Pancreas (tissue), 10 donors: ENCODE measurements at regions not wholly inside any gene's neighbourhood (a gene's known extent, or its start where the extent isn't known, plus 50 kb on each side); places are given as distances from the start of the nearest gene placed in this dataset.

Experiments used
- ATAC-seq, 4 donors: fragments of 200-7000 bp; cut with Tn5 transposase; one replicate each; pipeline versions ENCODE4 v1.8.0 to v1.9.1; 2020; ENCODE audit warnings: mild to moderate bottlenecking in 4 of 4, moderate library complexity in 4 of 4
- DNase-seq, 6 donors: peaks; one replicate each; pipeline ENCODE4 v3.0.0-alpha.2; 2020
- FAIRE-seq: peaks from 2 replicates; lab custom pipeline; 2012; peaks lifted over from hg19 to GRCh38; lab: Jason Lieb, UNC
- H3K27ac ChIP-seq, 4 donors: fragments of 200-600 bp; sonication (generic); 1 replicate in 3 of 4; 2 replicates in 1 of 4; pipeline versions ENCODE4 v1.5.0 to v1.8.0; 2020
- H3K27me3 ChIP-seq, 4 donors: fragments of 200-600 bp; one replicate each; pipeline ENCODE4 v1.8.0; 2021
- H3K36me3 ChIP-seq, 3 donors: fragments of 200-600 bp; sonication (generic) in 1 of 3; one replicate each; pipeline versions ENCODE4 v1.5.0 to v1.8.0; 2020 to 2021
- H3K4me1 ChIP-seq, 3 donors: fragments of 200-600 bp; one replicate each; pipeline ENCODE4 v1.8.0; 2021
- H3K4me3 ChIP-seq, 4 donors: fragments of 200-600 bp; sonication (generic) in 2 of 4; one replicate each; pipeline versions ENCODE4 v1.5.0 to v1.8.0; 2020 to 2021
- H3K9me3 ChIP-seq, 4 donors: fragments of 200-600 bp; one replicate each; pipeline ENCODE4 v1.8.0; 2021
- WGBS, 2 donors: extraction: QIAGEN DNeasy Blood & Tissue Kit; methylation state at CpG; one replicate each; pipeline ENCODE4 v1.1.7; 2013; 5-methylcytosine and 5-hydroxymethylcytosine counted together
- intact Hi-C, 3 donors: fragments of 100-400 bp; cut with DNase I; formaldehyde crosslinking; loops; one replicate each; pipeline versions ENCODE4 v1.11.1 to v1.14.2; 2022
- TF ChIP-seq, protein P1 (sequence below), 4 donors: fragments of 200-600 bp; sonication (generic) in 3 of 4; IDR thresholded peaks; one replicate each; pipeline versions ENCODE4 v1.5.0 to v1.8.0; 2021; ENCODE audit warnings: antibody characterized with exemption in 4 of 4
- donor health status: healthy with polysubstance abuse.
- donor health status: DM: no; HTN: no; CAD: no; lungs with moderate emphysema.
- donor health status: DM: no; HTN: no; CAD: no.
- donor health status: control.
- donor health status: control.
- donor health status: Bipolar disorder and iron deficiency.
- donor health status: DM: yes; HTN: yes; CAD: no.
- donor health status: DM: no; HTN: no; CAD: no.
- donor health status: DM: no; HTN: no; CAD: no.
- donor health status: DM: yes; HTN: yes; CAD: no.

DNA sequence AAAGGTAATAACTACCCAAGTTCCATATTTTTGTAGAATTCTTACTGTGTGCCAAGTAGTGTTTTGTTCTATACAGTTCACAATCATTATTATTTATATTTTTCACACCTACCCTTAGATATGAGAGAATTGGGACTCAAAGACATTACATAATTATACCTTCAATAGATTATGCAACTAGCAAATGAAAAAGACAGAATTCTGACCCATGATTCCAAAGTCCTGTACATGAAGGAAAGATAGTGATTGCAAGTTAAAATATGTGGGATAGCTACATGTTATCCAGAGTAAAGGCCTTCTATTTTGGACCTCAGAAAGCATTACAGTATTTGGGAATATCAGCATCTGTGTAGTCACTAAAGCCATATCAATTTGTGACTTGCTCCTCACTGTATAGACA, 581.0 kb downstream of the ELAVL2 start:
- Histone ChIP-seq H3K9me3 (no peaks in the 10 kb centered on the region), H3K27me3 (no peaks in the 10 kb centered on the region), H3K27ac (no peak overlapping the region), H3K4me1 (no peaks in the 10 kb centered on the region), H3K4me3 (no peak overlapping the region), H3K36me3 (no peaks in the 10 kb centered on the region)
- no peak for DNase-seq
- no peak for ATAC-seq
- TF ChIP-seq, protein P1, sequence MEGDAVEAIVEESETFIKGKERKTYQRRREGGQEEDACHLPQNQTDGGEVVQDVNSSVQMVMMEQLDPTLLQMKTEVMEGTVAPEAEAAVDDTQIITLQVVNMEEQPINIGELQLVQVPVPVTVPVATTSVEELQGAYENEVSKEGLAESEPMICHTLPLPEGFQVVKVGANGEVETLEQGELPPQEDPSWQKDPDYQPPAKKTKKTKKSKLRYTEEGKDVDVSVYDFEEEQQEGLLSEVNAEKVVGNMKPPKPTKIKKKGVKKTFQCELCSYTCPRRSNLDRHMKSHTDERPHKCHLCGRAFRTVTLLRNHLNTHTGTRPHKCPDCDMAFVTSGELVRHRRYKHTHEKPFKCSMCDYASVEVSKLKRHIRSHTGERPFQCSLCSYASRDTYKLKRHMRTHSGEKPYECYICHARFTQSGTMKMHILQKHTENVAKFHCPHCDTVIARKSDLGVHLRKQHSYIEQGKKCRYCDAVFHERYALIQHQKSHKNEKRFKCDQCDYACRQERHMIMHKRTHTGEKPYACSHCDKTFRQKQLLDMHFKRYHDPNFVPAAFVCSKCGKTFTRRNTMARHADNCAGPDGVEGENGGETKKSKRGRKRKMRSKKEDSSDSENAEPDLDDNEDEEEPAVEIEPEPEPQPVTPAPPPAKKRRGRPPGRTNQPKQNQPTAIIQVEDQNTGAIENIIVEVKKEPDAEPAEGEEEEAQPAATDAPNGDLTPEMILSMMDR (IDR thresholded peaks at IDR 0.05), result no peak
- intact Hi-C loops, result no loop called here
- no peak for FAIRE-seq

DNA sequence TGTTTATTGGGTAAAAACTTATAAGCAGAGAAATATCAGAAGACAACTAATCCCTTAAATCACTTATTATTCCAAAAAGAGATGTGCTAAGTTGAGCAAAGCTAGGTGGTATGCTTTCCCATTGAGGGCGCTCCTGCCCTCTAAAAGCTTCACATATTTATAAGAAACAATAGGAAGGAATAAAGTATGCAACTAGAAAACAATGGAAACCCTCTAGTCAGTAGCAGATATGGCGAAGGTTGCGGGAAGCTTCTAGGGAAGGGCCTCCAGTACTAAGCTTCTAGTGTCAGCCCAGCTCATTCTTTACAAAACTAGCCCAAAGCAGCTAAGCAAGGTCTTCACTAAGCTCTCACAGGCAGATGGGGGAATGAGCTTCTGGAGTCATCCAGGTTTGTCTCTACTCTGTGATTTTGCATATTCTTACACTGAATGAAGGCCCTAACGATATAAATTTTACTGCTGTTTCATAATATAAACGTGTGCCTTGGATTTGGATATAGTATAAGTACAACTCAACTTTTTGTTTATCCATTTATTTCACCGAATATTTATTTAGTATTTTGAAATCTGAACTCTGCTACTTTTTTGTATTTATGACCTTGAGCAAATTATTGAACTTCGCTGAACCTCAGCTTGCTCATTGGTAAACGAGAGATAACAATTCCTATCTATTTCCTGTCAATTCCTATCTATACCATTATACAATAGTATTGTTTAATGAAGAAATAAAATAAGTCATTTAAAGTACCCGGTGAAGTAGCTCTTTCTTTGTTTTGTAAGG, 571.4 kb downstream of the ELAVL2 start:
- H3K4me1 ChIP-seq, result no peaks in the 10 kb centered on the region
- H3K9me3 ChIP-seq, result no peaks in the 10 kb centered on the region
- ATAC-seq (no peak), DNase-seq (no peak), FAIRE-seq (no peak)
- no peak overlapping the region for H3K27ac ChIP-seq
- intact Hi-C loops, result loop anchor here in 1 of 3 donors (10.0 kb wide), 1 partner anchor 550 kb away; no protein-coding TSS in a partner anchor
- TF ChIP-seq, protein P1 (IDR thresholded peaks at IDR 0.05), result no peak
- 43 to 50% methylated on average over 9 of the region's 9 CpGs for WGBS, 2 donors
- H3K27me3 ChIP-seq, result no peaks in the 10 kb centered on the region
- no peak overlapping the region for H3K4me3 ChIP-seq
- H3K36me3 ChIP-seq, result no peaks in the 10 kb centered on the region

DNA sequence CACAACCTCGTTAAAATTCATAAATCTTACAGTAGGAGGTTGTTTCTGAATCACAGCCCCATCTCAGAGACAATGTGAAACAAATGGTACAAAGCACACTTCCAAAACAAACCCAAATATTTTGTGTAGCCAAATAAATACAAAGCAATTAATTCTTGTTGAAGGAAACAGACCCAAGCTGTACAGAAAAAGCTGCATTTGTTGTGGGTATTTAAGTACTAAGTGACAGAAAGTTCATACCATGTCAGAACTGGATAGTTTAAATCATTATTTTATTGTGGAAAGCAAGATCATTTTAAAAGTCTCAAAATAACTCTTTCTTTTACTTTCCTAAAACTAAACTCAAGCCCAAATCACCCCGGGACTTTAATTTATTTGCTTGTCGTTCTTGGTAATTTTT, 570.7 kb downstream of the ELAVL2 start:
- H3K9me3 ChIP-seq, result no peaks in the 10 kb centered on the region
- no peak for FAIRE-seq
- H3K4me3 ChIP-seq, result no peak overlapping the region
- H3K27ac ChIP-seq, result no peak overlapping the region
- WGBS, 2 donors, result 18 to 28% methylated on average over 3 of the region's 3 CpGs
- H3K4me1 ChIP-seq, result no peaks in the 10 kb centered on the region
- ATAC-seq, result no peak
- intact Hi-C loops, result loop anchor here in 1 of 3 donors (10.0 kb wide), 1 partner anchor 549 kb away; no protein-coding TSS in a partner anchor
- DNase-seq, result no peak
- H3K27me3 ChIP-seq, result no peaks in the 10 kb centered on the region
- no peaks in the 10 kb centered on the region for H3K36me3 ChIP-seq
- TF ChIP-seq, protein P1 (IDR thresholded peaks at IDR 0.05), result no peak

DNA sequence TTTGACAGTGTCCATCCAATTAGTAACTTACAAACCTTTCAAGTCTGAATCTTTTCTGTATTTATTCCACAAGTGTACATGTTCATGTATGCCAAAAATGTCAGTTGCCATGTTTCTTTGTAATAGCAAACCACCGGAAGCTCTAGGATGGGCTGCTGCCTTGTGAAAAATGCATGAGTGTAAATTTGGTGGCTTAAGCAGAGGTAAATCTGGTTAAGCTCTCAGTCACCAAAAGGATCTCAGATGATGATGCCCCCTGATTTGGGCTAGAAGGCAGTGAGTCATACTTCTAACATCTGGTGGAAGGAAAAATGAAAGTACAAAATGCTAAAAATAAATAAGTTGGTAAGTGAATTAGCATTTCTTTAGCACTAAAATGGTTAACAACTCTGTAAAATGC, 567.5 kb downstream of the ELAVL2 start:
- Histone ChIP-seq H3K27ac (no peak overlapping the region), H3K27me3 (no peaks in the 10 kb centered on the region), H3K36me3 (no peaks in the 10 kb centered on the region), H3K4me1 (no peaks in the 10 kb centered on the region), H3K9me3 (no peaks in the 10 kb centered on the region), H3K4me3 (no peak overlapping the region)
- no peak for DNase-seq
- TF ChIP-seq, protein P1 (IDR thresholded peaks at IDR 0.05), result no peak
- ATAC-seq, result no peak
- intact Hi-C loops, result loop anchor here in 1 of 3 donors (10.0 kb wide), 1 partner anchor 546 kb away; no protein-coding TSS in a partner anchor
- FAIRE-seq, result no peak
- WGBS, 2 donors, result 75 to 85% methylated on average over 1 of the region's 1 CpG

DNA sequence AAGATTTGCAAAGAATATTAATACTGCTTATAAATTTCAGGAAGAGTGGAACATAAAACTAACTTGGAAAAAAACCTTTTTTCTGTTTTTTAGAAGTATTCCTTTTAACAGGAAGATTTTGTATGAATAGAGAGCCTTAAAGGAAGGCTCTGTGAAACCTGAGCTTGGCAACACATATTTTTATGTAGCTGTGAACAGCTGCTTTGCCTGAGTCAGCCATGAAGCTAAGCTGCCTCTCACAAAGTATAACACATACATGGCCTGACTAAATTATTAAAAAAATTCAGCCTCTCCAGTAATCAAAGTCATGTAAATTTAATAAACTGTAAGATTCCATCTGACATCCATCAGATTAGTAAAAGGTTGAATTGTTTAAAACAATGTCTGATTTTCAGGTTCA, 547.5 kb downstream of the ELAVL2 start:
- H3K4me1 ChIP-seq, result no peaks in the 10 kb centered on the region
- intact Hi-C loops, result no loop called here
- DNase-seq (no peak), ATAC-seq (no peak), FAIRE-seq (no peak)
- TF ChIP-seq, protein P1 (IDR thresholded peaks at IDR 0.05), result no peak
- H3K27ac ChIP-seq, result no peak overlapping the region
- no peak overlapping the region for H3K4me3 ChIP-seq
- H3K9me3 ChIP-seq, result no peaks in the 10 kb centered on the region
- no peaks in the 10 kb centered on the region for H3K36me3 ChIP-seq
- no peaks in the 10 kb centered on the region for H3K27me3 ChIP-seq
